ENCODE measurements at regions not wholly inside any gene's neighbourhood (a gene's known extent, or its start where the extent isn't known, plus 50 kb on each side); places are given as distances from the start of the nearest gene placed in this dataset.

DNA sequence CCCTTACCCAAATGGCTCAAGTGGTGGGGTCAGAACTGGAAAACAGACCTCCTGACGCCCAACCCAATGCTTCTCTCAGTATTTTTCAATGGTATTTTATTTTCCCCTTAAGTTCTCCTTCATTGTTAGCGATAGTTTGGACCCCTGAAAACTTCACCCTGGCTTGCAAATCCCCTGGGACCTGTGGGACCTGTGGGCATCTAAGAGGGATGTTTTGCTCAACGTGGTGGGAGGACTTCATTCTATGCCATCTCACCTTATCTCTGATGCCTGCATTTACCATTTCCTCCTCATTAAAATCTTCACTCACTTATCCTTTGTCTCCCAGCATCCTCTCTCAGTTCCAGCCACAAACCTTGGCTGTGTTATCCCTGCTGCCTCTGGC lies 59.4 kb upstream of the GZMB start:
- Histone ChIP-seq H2AFZ (replicated peaks; ENCODE audit: low read length, poor library complexity) (no peak overlapping the region), H3K9ac (ENCODE audit: low read depth, low read length) (no peak overlapping the region), H3K27me3 (ENCODE audit: control insufficient read depth, insufficient read depth, low read length) (no peaks in the 10 kb centered on the region), H3K27ac (ENCODE audit: insufficient read depth, low read length) (no peak overlapping the region), H2AK5ac (ENCODE audit: low read depth, low read length) (no peak overlapping the region), H3K36me3 (ENCODE audit: control insufficient read depth, insufficient read depth, low read length) (no peaks in the 10 kb centered on the region), H4K91ac (ENCODE audit: insufficient read depth, low read depth, low read length) (no peak overlapping the region), H3K4me1 (ENCODE audit: control insufficient read depth, insufficient read depth, low read length) (no peaks in the 10 kb centered on the region), H3K9me3 (ENCODE audit: control insufficient read depth, insufficient read depth, low read length) (no peaks in the 10 kb centered on the region; the same call in 1 of the 2 replicates), H2BK120ac (ENCODE audit: low read depth, low read length) (no peak overlapping the region), H4K20me1 (ENCODE audit: insufficient read depth, low read length) (no peaks in the 10 kb centered on the region), H3K18ac (ENCODE audit: low read depth, low read length) (no peak overlapping the region), H2AK9ac (replicated peaks; ENCODE audit: low read depth, low read length, poor library complexity) (peak overlapping the region; percentile 42), H3K4ac (ENCODE audit: low read depth, low read length) (no peak overlapping the region), H3K4me3 (ENCODE audit: insufficient read depth, low read depth, low read length) (no peak overlapping the region), H3K9me1 (ENCODE audit: insufficient read depth, low read length) (no peaks in the 10 kb centered on the region), H4K8ac (ENCODE audit: low read depth in 2 of 2, low read length in 2 of 2) (no peak overlapping the region), H3K14ac (replicated peaks; ENCODE audit: low read depth, low read length) (no peak overlapping the region), H2BK5ac (ENCODE audit: low read depth, low read length, poor library complexity, severe bottlenecking) (no peak overlapping the region), H3K23ac (ENCODE audit: low read depth, low read length) (no peak overlapping the region), H3K56ac (ENCODE audit: extremely low read depth, insufficient read depth, low read length) (no peak overlapping the region), H3K79me1 (ENCODE audit: low read depth in 1 of 2, low read length in 2 of 2) (no peaks in the 10 kb centered on the region), H3K4me2 (ENCODE audit: low read depth, low read length) (no peak overlapping the region), H2BK20ac (ENCODE audit: low read depth, low read length) (no peak overlapping the region), H2BK15ac (ENCODE audit: low read depth, low read length) (no peak overlapping the region), H4K5ac (ENCODE audit: low read depth, low read length) (no peak overlapping the region)
- in situ Hi-C loops (cut with MboI; ENCODE audit: low sequenced_read_pairs) (no loop called here), dilution Hi-C loops (cut with HindIII; ENCODE audit: low sequenced_read_pairs, unreplicated experiment) (no loop called here), intact Hi-C loops (cut with micrococcal nuclease) (no loop called here)
- no CpG with 5 or more reads among the region's 3 CpGs for WGBS, 2 experiments (ENCODE audit: extremely low coverage in 2 of 2, insufficient read length in 1 of 2)
- ATAC-seq (ENCODE audit: low read depth) (no peak), DNase-seq (no peak)
- ChIA-PET CTCF (interaction anchor here (0.7 kb wide), 1 partner anchor 17 kb away, joined by 3 read pairs; no protein-coding TSS in a partner anchor), POLR2A (ENCODE audit: unreplicated experiment) (no interaction called here)
- BruUV-seq (replicated peaks): no TSS peak
- TF ChIP-seq RAD21 (IDR thresholded peaks at IDR 0.05; ENCODE audit: low read length) (no peak), CEBPB (IDR thresholded peaks at IDR 0.05; ENCODE audit: low read depth, low read length) (no peak), MXI1 (IDR thresholded peaks at IDR 0.05; ENCODE audit: borderline replicate concordance, low read depth, low read length) (no peak), POLR2A (IDR thresholded peaks at IDR 0.05; ENCODE audit: low read depth, low read length) (no peak), MAFK (IDR thresholded peaks at IDR 0.05; ENCODE audit: low read depth, low read length) (no peak), RFX5 (IDR thresholded peaks at IDR 0.05; ENCODE audit: low read depth, low read length) (no peak), MAZ (IDR thresholded peaks at IDR 0.05; ENCODE audit: borderline replicate concordance, low read depth, low read length) (no peak), FOS (IDR thresholded peaks at IDR 0.05; ENCODE audit: low read depth, low read length) (no peak), CHD1 (IDR thresholded peaks at IDR 0.05; ENCODE audit: low read depth, low read length) (no peak), NFE2L2 (IDR thresholded peaks at IDR 0.05; ENCODE audit: low read depth, low read length) (no peak), BHLHE40 (IDR thresholded peaks at IDR 0.05; ENCODE audit: low read depth, low read length) (no peak), SMC3 (IDR thresholded peaks at IDR 0.05; ENCODE audit: low read depth, low read length) (no peak)
- TF ChIP-seq, protein P1, sequence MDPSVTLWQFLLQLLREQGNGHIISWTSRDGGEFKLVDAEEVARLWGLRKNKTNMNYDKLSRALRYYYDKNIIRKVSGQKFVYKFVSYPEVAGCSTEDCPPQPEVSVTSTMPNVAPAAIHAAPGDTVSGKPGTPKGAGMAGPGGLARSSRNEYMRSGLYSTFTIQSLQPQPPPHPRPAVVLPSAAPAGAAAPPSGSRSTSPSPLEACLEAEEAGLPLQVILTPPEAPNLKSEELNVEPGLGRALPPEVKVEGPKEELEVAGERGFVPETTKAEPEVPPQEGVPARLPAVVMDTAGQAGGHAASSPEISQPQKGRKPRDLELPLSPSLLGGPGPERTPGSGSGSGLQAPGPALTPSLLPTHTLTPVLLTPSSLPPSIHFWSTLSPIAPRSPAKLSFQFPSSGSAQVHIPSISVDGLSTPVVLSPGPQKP (IDR thresholded peaks at IDR 0.05; ENCODE audit: borderline replicate concordance, low read depth, low read length): no peak
- TF ChIP-seq, protein P2, sequence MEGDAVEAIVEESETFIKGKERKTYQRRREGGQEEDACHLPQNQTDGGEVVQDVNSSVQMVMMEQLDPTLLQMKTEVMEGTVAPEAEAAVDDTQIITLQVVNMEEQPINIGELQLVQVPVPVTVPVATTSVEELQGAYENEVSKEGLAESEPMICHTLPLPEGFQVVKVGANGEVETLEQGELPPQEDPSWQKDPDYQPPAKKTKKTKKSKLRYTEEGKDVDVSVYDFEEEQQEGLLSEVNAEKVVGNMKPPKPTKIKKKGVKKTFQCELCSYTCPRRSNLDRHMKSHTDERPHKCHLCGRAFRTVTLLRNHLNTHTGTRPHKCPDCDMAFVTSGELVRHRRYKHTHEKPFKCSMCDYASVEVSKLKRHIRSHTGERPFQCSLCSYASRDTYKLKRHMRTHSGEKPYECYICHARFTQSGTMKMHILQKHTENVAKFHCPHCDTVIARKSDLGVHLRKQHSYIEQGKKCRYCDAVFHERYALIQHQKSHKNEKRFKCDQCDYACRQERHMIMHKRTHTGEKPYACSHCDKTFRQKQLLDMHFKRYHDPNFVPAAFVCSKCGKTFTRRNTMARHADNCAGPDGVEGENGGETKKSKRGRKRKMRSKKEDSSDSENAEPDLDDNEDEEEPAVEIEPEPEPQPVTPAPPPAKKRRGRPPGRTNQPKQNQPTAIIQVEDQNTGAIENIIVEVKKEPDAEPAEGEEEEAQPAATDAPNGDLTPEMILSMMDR (conservative IDR thresholded peaks at IDR 0.05; ENCODE audit: low read depth, low read length): no peak

All from IMR-90 (cell line).